ENCODE measurements at regions not wholly inside any gene's neighbourhood (a gene's known extent, or its start where the extent isn't known, plus 50 kb on each side); places are given as distances from the start of the nearest gene placed in this dataset.

- DNase-seq (ENCODE audit: low spot score), result no peak
Observed at GRCh38 chr4:23245203-23245832, 552.6 kb downstream of the GBA3 start.

- DNase-seq (ENCODE audit: low spot score), result no peak
Observed at GRCh38 chr4:23242962-23243361, 550.2 kb downstream of the GBA3 start.

GRCh38 chr4:23241408-23241807, 548.7 kb downstream of the GBA3 start:
- no peak for DNase-seq (ENCODE audit: low spot score)

- no peak for DNase-seq (ENCODE audit: low spot score)
Observed at GRCh38 chr4:23238848-23239247, 546.1 kb downstream of the GBA3 start.

GRCh38 chr4:23237771-23238170, 545.0 kb downstream of the GBA3 start:
- no peak for DNase-seq (ENCODE audit: low spot score)

GRCh38 chr4:23235628-23236390, 543.1 kb downstream of the GBA3 start:
- no peak for DNase-seq (ENCODE audit: low spot score)

GRCh38 chr4:23234716-23235115, 542.0 kb downstream of the GBA3 start:
- DNase-seq (ENCODE audit: low spot score), result no peak

- DNase-seq (ENCODE audit: low spot score), result no peak
Observed at GRCh38 chr4:23234018-23234417, 541.3 kb downstream of the GBA3 start.

- DNase-seq (ENCODE audit: low spot score), result no peak
Observed at GRCh38 chr4:23233596-23233995, 540.9 kb downstream of the GBA3 start.

- DNase-seq (ENCODE audit: low spot score), result no peak
Observed at GRCh38 chr4:23232987-23233386, 540.2 kb downstream of the GBA3 start.

GRCh38 chr4:23225564-23225963, 532.8 kb downstream of the GBA3 start:
- no peak for DNase-seq (ENCODE audit: low spot score)

- DNase-seq (ENCODE audit: low spot score), result no peak
Observed at GRCh38 chr4:23224684-23225420, 532.1 kb downstream of the GBA3 start.

- DNase-seq (ENCODE audit: low spot score), result no peak
Observed at GRCh38 chr4:23220911-23221310, 528.2 kb downstream of the GBA3 start.

GRCh38 chr4:23219779-23220408, 527.2 kb downstream of the GBA3 start:
- no peak for DNase-seq (ENCODE audit: low spot score)

- DNase-seq (ENCODE audit: low spot score), result no peak
Observed at GRCh38 chr4:23213198-23213597, 520.5 kb downstream of the GBA3 start.

- no peak for DNase-seq (ENCODE audit: low spot score)
Observed at GRCh38 chr4:23212558-23212957, 519.8 kb downstream of the GBA3 start.

- DNase-seq (ENCODE audit: low spot score), result no peak
Observed at GRCh38 chr4:23207059-23207458, 514.3 kb downstream of the GBA3 start.

GRCh38 chr4:23202712-23203247, 510.0 kb downstream of the GBA3 start:
- DNase-seq (ENCODE audit: low spot score), result no peak

- DNase-seq (ENCODE audit: low spot score), result no peak
Observed at GRCh38 chr4:23194751-23195150, 502.0 kb downstream of the GBA3 start.

GRCh38 chr4:23174179-23174578, 481.4 kb downstream of the GBA3 start:
- DNase-seq (ENCODE audit: low spot score), result no peak

GRCh38 chr4:23171976-23172375, 479.2 kb downstream of the GBA3 start:
- no peak for DNase-seq (ENCODE audit: low spot score)

- no peak for DNase-seq (ENCODE audit: low spot score)
Observed at GRCh38 chr4:23169608-23170311, 477.0 kb downstream of the GBA3 start.
